ENCODE measurements at regions not wholly inside any gene's neighbourhood (a gene's known extent, or its start where the extent isn't known, plus 50 kb on each side); places are given as distances from the start of the nearest gene placed in this dataset.

DNA sequence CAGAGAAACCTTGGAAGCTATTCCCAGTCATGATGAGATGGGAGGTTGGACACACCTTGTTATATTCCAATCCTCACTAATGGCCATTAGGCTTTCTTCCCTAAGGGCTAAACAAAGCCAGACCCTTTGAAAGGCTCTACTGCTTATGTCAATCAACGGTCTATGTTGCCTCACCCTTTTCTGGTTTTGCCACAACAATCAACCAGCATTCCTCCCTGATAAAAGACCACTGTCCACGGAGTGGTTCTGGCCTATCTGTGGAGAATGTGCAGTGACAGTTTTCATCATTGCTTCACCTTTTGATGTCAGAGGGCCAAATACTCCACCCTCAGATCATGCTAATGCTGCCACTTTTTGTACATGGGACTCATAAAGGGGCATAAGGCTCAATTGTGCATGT is 913.4 kb downstream of the RPA4 start:
- TF ChIP-seq, protein P1, sequence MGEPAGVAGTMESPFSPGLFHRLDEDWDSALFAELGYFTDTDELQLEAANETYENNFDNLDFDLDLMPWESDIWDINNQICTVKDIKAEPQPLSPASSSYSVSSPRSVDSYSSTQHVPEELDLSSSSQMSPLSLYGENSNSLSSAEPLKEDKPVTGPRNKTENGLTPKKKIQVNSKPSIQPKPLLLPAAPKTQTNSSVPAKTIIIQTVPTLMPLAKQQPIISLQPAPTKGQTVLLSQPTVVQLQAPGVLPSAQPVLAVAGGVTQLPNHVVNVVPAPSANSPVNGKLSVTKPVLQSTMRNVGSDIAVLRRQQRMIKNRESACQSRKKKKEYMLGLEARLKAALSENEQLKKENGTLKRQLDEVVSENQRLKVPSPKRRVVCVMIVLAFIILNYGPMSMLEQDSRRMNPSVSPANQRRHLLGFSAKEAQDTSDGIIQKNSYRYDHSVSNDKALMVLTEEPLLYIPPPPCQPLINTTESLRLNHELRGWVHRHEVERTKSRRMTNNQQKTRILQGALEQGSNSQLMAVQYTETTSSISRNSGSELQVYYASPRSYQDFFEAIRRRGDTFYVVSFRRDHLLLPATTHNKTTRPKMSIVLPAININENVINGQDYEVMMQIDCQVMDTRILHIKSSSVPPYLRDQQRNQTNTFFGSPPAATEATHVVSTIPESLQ (CRISPR knock-in tag; IDR thresholded peaks at IDR 0.05): no peak
- TF ChIP-seq ETV6 (CRISPR knock-in tag; IDR thresholded peaks at IDR 0.05) (no peak), SP1 (CRISPR knock-in tag; conservative IDR thresholded peaks at IDR 0.05) (no peak), MLX (CRISPR knock-in tag; IDR thresholded peaks at IDR 0.05) (no peak), ELF4 (CRISPR knock-in tag; IDR thresholded peaks at IDR 0.05; ENCODE audit: low read depth) (no peak), AR (CRISPR knock-in tag; IDR thresholded peaks at IDR 0.05) (no peak)
- TF ChIP-seq, protein P2, sequence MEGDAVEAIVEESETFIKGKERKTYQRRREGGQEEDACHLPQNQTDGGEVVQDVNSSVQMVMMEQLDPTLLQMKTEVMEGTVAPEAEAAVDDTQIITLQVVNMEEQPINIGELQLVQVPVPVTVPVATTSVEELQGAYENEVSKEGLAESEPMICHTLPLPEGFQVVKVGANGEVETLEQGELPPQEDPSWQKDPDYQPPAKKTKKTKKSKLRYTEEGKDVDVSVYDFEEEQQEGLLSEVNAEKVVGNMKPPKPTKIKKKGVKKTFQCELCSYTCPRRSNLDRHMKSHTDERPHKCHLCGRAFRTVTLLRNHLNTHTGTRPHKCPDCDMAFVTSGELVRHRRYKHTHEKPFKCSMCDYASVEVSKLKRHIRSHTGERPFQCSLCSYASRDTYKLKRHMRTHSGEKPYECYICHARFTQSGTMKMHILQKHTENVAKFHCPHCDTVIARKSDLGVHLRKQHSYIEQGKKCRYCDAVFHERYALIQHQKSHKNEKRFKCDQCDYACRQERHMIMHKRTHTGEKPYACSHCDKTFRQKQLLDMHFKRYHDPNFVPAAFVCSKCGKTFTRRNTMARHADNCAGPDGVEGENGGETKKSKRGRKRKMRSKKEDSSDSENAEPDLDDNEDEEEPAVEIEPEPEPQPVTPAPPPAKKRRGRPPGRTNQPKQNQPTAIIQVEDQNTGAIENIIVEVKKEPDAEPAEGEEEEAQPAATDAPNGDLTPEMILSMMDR (IDR thresholded peaks at IDR 0.05): no peak
